Neural cell (in vitro differentiated cells): ENCODE measurements at regions not wholly inside any gene's neighbourhood (a gene's known extent, or its start where the extent isn't known, plus 50 kb on each side); places are given as distances from the start of the nearest gene placed in this dataset.

Experiments
- H2AFZ ChIP-seq: fragments of 200-600, 300-800 bp; sonication (generic), shearing (Covaris generic); 2 replicates; pipeline ENCODE4 v1.6.0; 2014; ENCODE audit warnings: low read depth, mild to moderate bottlenecking, antibody characterized with exemption, low read length, moderate library complexity
- H3F3A ChIP-seq: fragments of 200-600 bp; shearing (Covaris generic); 2 replicates; pipeline ENCODE4 v1.6.1; 2016; ENCODE audit warnings: mild to moderate bottlenecking, moderate library complexity, mixed read lengths, antibody characterized with exemption, low read length; ENCODE audit not compliant: insufficient read depth, poor library complexity, severe bottlenecking
- H3K27ac ChIP-seq: fragments of 200-600, 300-800 bp; sonication (generic), shearing (Covaris generic); 2 replicates; pipeline ENCODE4 v1.5.1; 2014; ENCODE audit warnings: mild to moderate bottlenecking, low read length, moderate library complexity
- H3K27me3 ChIP-seq: fragments of 300-800, 200-600 bp; sonication (generic), shearing (Covaris generic); 2 replicates; pipeline ENCODE4 v1.6.0; 2014; ENCODE audit warnings: mild to moderate bottlenecking, low read depth, low read length, moderate library complexity; ENCODE audit not compliant: insufficient read depth
- H3K36me3 ChIP-seq: fragments of 300-800, 200-600 bp; sonication (generic), shearing (Covaris generic); 2 replicates; pipeline ENCODE4 v1.5.1; 2014; ENCODE audit warnings: mild to moderate bottlenecking, antibody characterized with exemption, low read length, moderate library complexity; ENCODE audit not compliant: insufficient read depth
- H3K4me2 ChIP-seq: fragments of 300-800, 200-600 bp; sonication (generic), shearing (Covaris generic); 2 replicates; pipeline ENCODE4 v1.6.0; 2014; ENCODE audit warnings: mild to moderate bottlenecking, low read length
- H3K4me3 ChIP-seq: fragments of 300-800, 200-600 bp; sonication (generic), shearing (Covaris generic); 2 replicates; pipeline ENCODE4 v1.5.1; 2014; ENCODE audit warnings: mild to moderate bottlenecking, low read length, moderate library complexity
- H3K79me2 ChIP-seq: fragments of 200-600 bp; shearing (Covaris generic); replicated peaks from 2 replicates; pipeline ENCODE4 v1.6.0; 2014; ENCODE audit warnings: mild to moderate bottlenecking, low read length, moderate library complexity; ENCODE audit not compliant: insufficient read depth
- H3K9ac ChIP-seq: fragments of 300-800, 200-600 bp; sonication (generic), shearing (Covaris generic); 2 replicates; pipeline ENCODE4 v1.6.1; 2016; ENCODE audit warnings: mild to moderate bottlenecking, low read length, mixed read lengths
- H3K9me2 ChIP-seq: fragments of 200-600 bp; shearing (Covaris generic); 2 replicates; pipeline ENCODE4 v1.6.1; 2016; ENCODE audit warnings: mild to moderate bottlenecking, low read length, mixed read lengths; ENCODE audit not compliant: insufficient read depth
- H3K9me3 ChIP-seq: fragments of 200-600, 300-800 bp; sonication (generic), shearing (Covaris generic); 2 replicates; pipeline ENCODE4 v1.6.1; 2016; ENCODE audit warnings: mild to moderate bottlenecking, mixed run types, low read length, moderate library complexity, mixed read lengths
- H4K20me1 ChIP-seq: fragments of 200-600 bp; shearing (Covaris generic); 2 replicates; pipeline ENCODE4 v1.6.1; 2016; ENCODE audit warnings: mild to moderate bottlenecking, mixed run types; ENCODE audit not compliant: insufficient read depth
- EP300 ChIP-seq: fragments of 450-650 bp; conservative IDR thresholded peaks from 2 replicates; pipeline ENCODE4 v1.6.1; 2014; ENCODE audit warnings: antibody characterized with exemption, mild to moderate bottlenecking, moderate library complexity; ENCODE audit not compliant: poor library complexity, severe bottlenecking
- EZH2 ChIP-seq: fragments of 200-600, 300-800 bp; shearing (Covaris generic), sonication (generic); IDR thresholded peaks from 2 replicates; pipeline ENCODE4 v1.6.1; 2014; ENCODE audit warnings: antibody characterized with exemption, low read length, borderline replicate concordance, mild to moderate bottlenecking; ENCODE audit not compliant: insufficient read depth, poor library complexity, severe bottlenecking
- MXI1 ChIP-seq: fragments of 450-650 bp; conservative IDR thresholded peaks from 2 replicates; pipeline ENCODE4 v1.6.1; 2014; ENCODE audit warnings: antibody characterized with exemption, mild to moderate bottlenecking; ENCODE audit not compliant: poor library complexity, severe bottlenecking
- POLR2AphosphoS5 ChIP-seq: IDR thresholded peaks from 2 replicates; pipeline ENCODE4 v1.6.1; 2012
- RAD21 ChIP-seq: fragments of 450-650 bp; conservative IDR thresholded peaks from 2 replicates; pipeline ENCODE4 v1.6.1; 2014; ENCODE audit warnings: antibody characterized with exemption, mild to moderate bottlenecking, moderate library complexity
- REST ChIP-seq: IDR thresholded peaks from 2 replicates; pipeline ENCODE4 v1.6.1; 2012; ENCODE audit warnings: borderline replicate concordance
- SMC3 ChIP-seq: fragments of 450-650 bp; conservative IDR thresholded peaks from 2 replicates; pipeline ENCODE4 v1.6.1; 2014; ENCODE audit warnings: antibody characterized with exemption, mild to moderate bottlenecking, moderate library complexity; ENCODE audit not compliant: poor library complexity
- TAF1 ChIP-seq: IDR thresholded peaks from 2 replicates; pipeline ENCODE4 v1.6.1; 2012; ENCODE audit warnings: low read depth
- TF ChIP-seq, protein P1 (sequence below): fragments of 450-650 bp; IDR thresholded peaks from 2 replicates; pipeline ENCODE4 v1.5.1; 2014; ENCODE audit warnings: antibody characterized with exemption, mild to moderate bottlenecking, moderate library complexity; ENCODE audit not compliant: poor library complexity, severe bottlenecking

- Histone ChIP-seq H4K20me1 (no peaks in the 10 kb centered on the region), H3K27ac (no peak overlapping the region), H3K9me3 (no peaks in the 10 kb centered on the region), H3K36me3 (no peaks in the 10 kb centered on the region), H3F3A (no peaks in the 10 kb centered on the region), H3K27me3 (no peaks in the 10 kb centered on the region), H3K4me3 (no peak overlapping the region), H2AFZ (no peak overlapping the region), H3K79me2 (no peaks in the 10 kb centered on the region), H3K9ac (no peak overlapping the region), H3K9me2 (no peaks in the 10 kb centered on the region), H3K4me2 (no peak overlapping the region)
- no peak for TF ChIP-seq EZH2
- no peak for TF ChIP-seq RAD21
- no peak for TF ChIP-seq SMC3
- TF ChIP-seq EP300: no peak
- no peak for TF ChIP-seq POLR2AphosphoS5
- no peak for TF ChIP-seq MXI1
- TF ChIP-seq, protein P1, sequence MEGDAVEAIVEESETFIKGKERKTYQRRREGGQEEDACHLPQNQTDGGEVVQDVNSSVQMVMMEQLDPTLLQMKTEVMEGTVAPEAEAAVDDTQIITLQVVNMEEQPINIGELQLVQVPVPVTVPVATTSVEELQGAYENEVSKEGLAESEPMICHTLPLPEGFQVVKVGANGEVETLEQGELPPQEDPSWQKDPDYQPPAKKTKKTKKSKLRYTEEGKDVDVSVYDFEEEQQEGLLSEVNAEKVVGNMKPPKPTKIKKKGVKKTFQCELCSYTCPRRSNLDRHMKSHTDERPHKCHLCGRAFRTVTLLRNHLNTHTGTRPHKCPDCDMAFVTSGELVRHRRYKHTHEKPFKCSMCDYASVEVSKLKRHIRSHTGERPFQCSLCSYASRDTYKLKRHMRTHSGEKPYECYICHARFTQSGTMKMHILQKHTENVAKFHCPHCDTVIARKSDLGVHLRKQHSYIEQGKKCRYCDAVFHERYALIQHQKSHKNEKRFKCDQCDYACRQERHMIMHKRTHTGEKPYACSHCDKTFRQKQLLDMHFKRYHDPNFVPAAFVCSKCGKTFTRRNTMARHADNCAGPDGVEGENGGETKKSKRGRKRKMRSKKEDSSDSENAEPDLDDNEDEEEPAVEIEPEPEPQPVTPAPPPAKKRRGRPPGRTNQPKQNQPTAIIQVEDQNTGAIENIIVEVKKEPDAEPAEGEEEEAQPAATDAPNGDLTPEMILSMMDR: no peak
- no peak for TF ChIP-seq TAF1
- TF ChIP-seq REST: no peak
Measured at GRCh38 chr13:69109891-69110525, 997.6 kb upstream of the ATXN8OS start.

GRCh38 chr13:69108486-69108885 is 999.1 kb upstream of the ATXN8OS start:
- Histone ChIP-seq H3K9me3 (no peaks in the 10 kb centered on the region), H3K4me2 (no peak overlapping the region), H3K36me3 (no peaks in the 10 kb centered on the region), H3K27ac (no peak overlapping the region), H3K79me2 (no peaks in the 10 kb centered on the region), H3F3A (no peaks in the 10 kb centered on the region), H3K4me3 (no peak overlapping the region), H2AFZ (no peak overlapping the region), H3K9me2 (no peaks in the 10 kb centered on the region), H3K27me3 (no peaks in the 10 kb centered on the region), H4K20me1 (no peaks in the 10 kb centered on the region), H3K9ac (no peak overlapping the region)
- TF ChIP-seq, protein P1: no peak
- no peak for TF ChIP-seq EP300
- TF ChIP-seq EZH2: no peak
- TF ChIP-seq TAF1: no peak
- no peak for TF ChIP-seq RAD21
- TF ChIP-seq REST: no peak
- no peak for TF ChIP-seq POLR2AphosphoS5
- no peak for TF ChIP-seq SMC3
- no peak for TF ChIP-seq MXI1
